CD4-positive, alpha-beta T cell treated with Interleukin-2 at 100 ng/mL for 4 hours (primary cell): ENCODE measurements at regions not wholly inside any gene's neighbourhood (a gene's known extent, or its start where the extent isn't known, plus 50 kb on each side); places are given as distances from the start of the nearest gene placed in this dataset.
"Not testable (repeated sequence)": the region's sequence is repeated elsewhere in the genome, so short reads cannot be mapped to it uniquely, and the experiment has no call there.

Experiments
- DNase-seq: peaks from one replicate; pipeline ENCODE4 v3.0.0-alpha.2; 2020; ENCODE audit warnings: low spot score

- DNase-seq, result no peak
Measured at GRCh38 chr20:29687438-29687837, 1570.0 kb upstream of the DEFB115 start.

- no peak for DNase-seq
Measured at GRCh38 chr20:29689411-29690225, 1567.8 kb upstream of the DEFB115 start.

- no peak for DNase-seq
Measured at GRCh38 chr20:29690274-29690673, 1567.2 kb upstream of the DEFB115 start.

- DNase-seq, result no peak
Measured at GRCh38 chr20:29740601-29740950, 1516.9 kb upstream of the DEFB115 start.

- no peak for DNase-seq
Measured at GRCh38 chr20:29740951-29741593, 1516.4 kb upstream of the DEFB115 start.

- DNase-seq, result no peak
Measured at GRCh38 chr20:29741594-29741893, 1515.9 kb upstream of the DEFB115 start.

- DNase-seq, result no peak
Measured at GRCh38 chr20:29741894-29742698, 1515.4 kb upstream of the DEFB115 start.

- no peak for DNase-seq
Measured at GRCh38 chr20:29742699-29743100, 1514.8 kb upstream of the DEFB115 start.

- DNase-seq, result no peak
Measured at GRCh38 chr20:29743101-29743931, 1514.1 kb upstream of the DEFB115 start.

GRCh38 chr20:29744071-29744470 is 1513.4 kb upstream of the DEFB115 start:
- DNase-seq, result no peak

GRCh38 chr20:29745534-29746245 is 1511.8 kb upstream of the DEFB115 start:
- DNase-seq, result not testable (repeated sequence)

- no peak for DNase-seq
Measured at GRCh38 chr20:29750268-29750899, 1507.1 kb upstream of the DEFB115 start.

GRCh38 chr20:29752644-29753425 is 1504.6 kb upstream of the DEFB115 start:
- DNase-seq, result not testable (repeated sequence)

GRCh38 chr20:29753426-29753746 is 1504.1 kb upstream of the DEFB115 start:
- DNase-seq, result not testable (repeated sequence)

GRCh38 chr20:29753879-29754278 is 1503.6 kb upstream of the DEFB115 start:
- not testable (repeated sequence) for DNase-seq

GRCh38 chr20:29755854-29756498 is 1501.5 kb upstream of the DEFB115 start:
- not testable (repeated sequence) for DNase-seq

- DNase-seq, result no peak
Measured at GRCh38 chr20:29756664-29757063, 1500.8 kb upstream of the DEFB115 start.

GRCh38 chr20:29761621-29762385 is 1495.7 kb upstream of the DEFB115 start:
- not testable (repeated sequence) for DNase-seq

- no peak for DNase-seq
Measured at GRCh38 chr20:29762620-29763019, 1494.8 kb upstream of the DEFB115 start.
